ENCODE measurements at regions not wholly inside any gene's neighbourhood (a gene's known extent, or its start where the extent isn't known, plus 50 kb on each side); places are given as distances from the start of the nearest gene placed in this dataset.

GRCh38 chr4:107255114-107255513 lies 219.0 kb upstream of the DKK2 start:
- H3K4me3 ChIP-seq (ENCODE audit: low read depth, low read length), result no peak overlapping the region
- no peak for TF ChIP-seq CTCF (IDR thresholded peaks at IDR 0.05; ENCODE audit: borderline replicate concordance, insufficient read depth, low read depth, low read length)

GRCh38 chr4:107253579-107254068 lies 217.5 kb upstream of the DKK2 start:
- no peak for TF ChIP-seq CTCF (IDR thresholded peaks at IDR 0.05; ENCODE audit: borderline replicate concordance, insufficient read depth, low read depth, low read length)
- no peak overlapping the region for H3K4me3 ChIP-seq (ENCODE audit: low read depth, low read length)

GRCh38 chr4:107253090-107253489 lies 217.0 kb upstream of the DKK2 start:
- TF ChIP-seq CTCF (IDR thresholded peaks at IDR 0.05; ENCODE audit: borderline replicate concordance, insufficient read depth, low read depth, low read length), result no peak
- no peak overlapping the region for H3K4me3 ChIP-seq (ENCODE audit: low read depth, low read length)

GRCh38 chr4:107252571-107252970 lies 216.5 kb upstream of the DKK2 start:
- TF ChIP-seq CTCF (IDR thresholded peaks at IDR 0.05; ENCODE audit: borderline replicate concordance, insufficient read depth, low read depth, low read length), result no peak
- H3K4me3 ChIP-seq (ENCODE audit: low read depth, low read length), result no peak overlapping the region

- no peak overlapping the region for H3K4me3 ChIP-seq (ENCODE audit: low read depth, low read length)
- TF ChIP-seq CTCF (IDR thresholded peaks at IDR 0.05; ENCODE audit: borderline replicate concordance, insufficient read depth, low read depth, low read length), result no peak
Measured at GRCh38 chr4:107248571-107248970, 212.5 kb upstream of the DKK2 start.

- H3K4me3 ChIP-seq (ENCODE audit: low read depth, low read length), result no peak overlapping the region
- TF ChIP-seq CTCF (IDR thresholded peaks at IDR 0.05; ENCODE audit: borderline replicate concordance, insufficient read depth, low read depth, low read length), result no peak
Measured at GRCh38 chr4:107247738-107248137, 211.6 kb upstream of the DKK2 start.

- H3K4me3 ChIP-seq (ENCODE audit: low read depth, low read length), result no peak overlapping the region
- no peak for TF ChIP-seq CTCF (IDR thresholded peaks at IDR 0.05; ENCODE audit: borderline replicate concordance, insufficient read depth, low read depth, low read length)
Measured at GRCh38 chr4:107246761-107247160, 210.6 kb upstream of the DKK2 start.

All from GM12875 (cell line).